Muscle of arm (tissue), 1 donor: ENCODE measurements at regions not wholly inside any gene's neighbourhood (a gene's known extent, or its start where the extent isn't known, plus 50 kb on each side); places are given as distances from the start of the nearest gene placed in this dataset.
A peak's percentile ranks its signal among the peaks of the same experiment; 100 is the strongest.

Experiments used
- DNase-seq: peaks from one replicate; pipeline ENCODE4 v3.0.0-alpha.2; 2013

GRCh38 chr17:83144421-83145357 is 65.3 kb downstream of the METRNL start:
- DNase-seq: no peak

- no peak for DNase-seq
Observed at GRCh38 chr17:83145358-83145738, 65.9 kb downstream of the METRNL start.

- no peak for DNase-seq
Observed at GRCh38 chr17:83145831-83146230, 66.4 kb downstream of the METRNL start.

GRCh38 chr17:83146347-83146746 is 66.9 kb downstream of the METRNL start:
- DNase-seq: no peak

GRCh38 chr17:83147280-83147679 is 67.9 kb downstream of the METRNL start:
- DNase-seq: no peak

GRCh38 chr17:83148317-83149028 is 69.1 kb downstream of the METRNL start:
- no peak for DNase-seq

GRCh38 chr17:83149029-83149725 is 69.8 kb downstream of the METRNL start:
- DNase-seq: no peak

- no peak for DNase-seq
Observed at GRCh38 chr17:83149761-83150251, 70.4 kb downstream of the METRNL start.

- no peak for DNase-seq
Observed at GRCh38 chr17:83150369-83151055, 71.1 kb downstream of the METRNL start.

- no peak for DNase-seq
Observed at GRCh38 chr17:83151056-83151441, 71.6 kb downstream of the METRNL start.

- no peak for DNase-seq
Observed at GRCh38 chr17:83151442-83152226, 72.2 kb downstream of the METRNL start.

GRCh38 chr17:83152227-83152744 is 72.9 kb downstream of the METRNL start:
- DNase-seq: no peak

GRCh38 chr17:83152745-83153611 is 73.6 kb downstream of the METRNL start:
- peak; percentile 73 for DNase-seq

GRCh38 chr17:83153681-83154310 is 74.4 kb downstream of the METRNL start:
- no peak for DNase-seq

GRCh38 chr17:83154311-83155127 is 75.1 kb downstream of the METRNL start:
- no peak for DNase-seq

- no peak for DNase-seq
Observed at GRCh38 chr17:83155128-83156121, 76.0 kb downstream of the METRNL start.

GRCh38 chr17:83156408-83156807 is 77.0 kb downstream of the METRNL start:
- DNase-seq: no peak
